HepG2 (cell line): ENCODE measurements at regions not wholly inside any gene's neighbourhood (a gene's known extent, or its start where the extent isn't known, plus 50 kb on each side); places are given as distances from the start of the nearest gene placed in this dataset.

Source experiments
- ATF2 ChIP-seq: sonication (generic); formaldehyde crosslinking; IDR thresholded peaks from 2 replicates; pipeline ENCODE4 v1.4.0; 2020; ENCODE audit warnings: missing genetic modification reagents
- BATF2 ChIP-seq: sonication (generic); formaldehyde crosslinking; IDR thresholded peaks from 2 replicates; pipeline ENCODE4 v1.8.0; 2022; ENCODE audit warnings: mild to moderate bottlenecking, missing genetic modification reagents, moderate library complexity
- ERF ChIP-seq: IDR thresholded peaks from 2 replicates; pipeline ENCODE4 v1.6.1; 2018; ENCODE audit warnings: missing biosample characterization, missing genetic modification reagents
- FOXA3 ChIP-seq: IDR thresholded peaks from 2 replicates; pipeline ENCODE4 v1.6.1; 2016; ENCODE audit warnings: missing genetic modification reagents, missing compliant biosample characterization
- GPN1 ChIP-seq: sonication (generic); formaldehyde crosslinking; IDR thresholded peaks from 2 replicates; pipeline ENCODE4 v1.5.1; 2020; ENCODE audit warnings: missing genetic modification reagents, borderline replicate concordance
- NFKB2 ChIP-seq: sonication (generic); formaldehyde crosslinking; IDR thresholded peaks from 2 replicates; pipeline ENCODE4 v1.4.0; 2020; ENCODE audit warnings: missing genetic modification reagents, borderline replicate concordance
- PCBP1 ChIP-seq: fragments of 200-400 bp; formaldehyde crosslinking; IDR thresholded peaks from 2 replicates; pipeline ENCODE4 v1.6.1; 2017; ENCODE audit warnings: mild to moderate bottlenecking, low read depth, low read length, borderline replicate concordance
- RXRA ChIP-seq: sonication (generic); formaldehyde crosslinking; IDR thresholded peaks from 2 replicates; pipeline ENCODE4 v1.5.1; 2020; ENCODE audit warnings: missing genetic modification reagents
- SIN3A ChIP-seq: IDR thresholded peaks from 2 replicates; pipeline ENCODE4 v1.6.1; 2011; ENCODE audit warnings: low read depth, mild to moderate bottlenecking, control low read depth, low read length, borderline replicate concordance
- SMAD9 ChIP-seq: sonication (generic); formaldehyde crosslinking; IDR thresholded peaks from 2 replicates; pipeline ENCODE4 v1.5.1; 2020; ENCODE audit warnings: mild to moderate bottlenecking, missing genetic modification reagents
- SNAPC5 ChIP-seq: sonication (generic); formaldehyde crosslinking; IDR thresholded peaks from 2 replicates; pipeline ENCODE4 v1.8.1; 2023; ENCODE audit warnings: mild to moderate bottlenecking, missing genetic modification reagents, borderline replicate concordance
- SOX6 ChIP-seq, 2 experiments: fragments of 450-650 bp in 1 of 2; sonication (generic) in 1 of 2; formaldehyde crosslinking in 1 of 2; IDR thresholded peaks; 2 replicates each; pipeline versions ENCODE4 v1.4.0 to v1.6.1; 2017 to 2020; ENCODE audit warnings: antibody characterized with exemption in 1 of 2, mild to moderate bottlenecking in 1 of 2, missing genetic modification reagents in 1 of 2
- SPEN ChIP-seq: sonication (generic); formaldehyde crosslinking; IDR thresholded peaks from 2 replicates; pipeline ENCODE4 v1.5.1; 2020; ENCODE audit warnings: low read depth, mild to moderate bottlenecking, missing genetic modification reagents
- SRSF9 ChIP-seq: fragments of 200-400 bp; formaldehyde crosslinking; IDR thresholded peaks from 2 replicates; pipeline ENCODE4 v1.6.1; 2018; ENCODE audit warnings: borderline replicate concordance, mild to moderate bottlenecking, low read depth, low read length; ENCODE audit not compliant: insufficient read depth, poor library complexity, severe bottlenecking
- ZNF550 ChIP-seq: sonication (generic); formaldehyde crosslinking; IDR thresholded peaks from 2 replicates; pipeline ENCODE4 v1.4.0; 2020; ENCODE audit warnings: mild to moderate bottlenecking, missing genetic modification reagents, borderline replicate concordance
- ZNF564 ChIP-seq: sonication (generic); formaldehyde crosslinking; IDR thresholded peaks from 2 replicates; pipeline ENCODE4 v1.8.1; 2023; ENCODE audit warnings: mild to moderate bottlenecking, missing genetic modification reagents
- ZNF616 ChIP-seq: sonication (generic); formaldehyde crosslinking; IDR thresholded peaks from 2 replicates; pipeline ENCODE4 v1.5.0; 2020; ENCODE audit warnings: low read depth, mild to moderate bottlenecking, missing genetic modification reagents
- ZNF674 ChIP-seq: sonication (generic); formaldehyde crosslinking; IDR thresholded peaks from 2 replicates; pipeline ENCODE4 v1.5.0; 2020; ENCODE audit warnings: low read depth, mild to moderate bottlenecking, missing genetic modification reagents
- ZNF747 ChIP-seq: sonication (generic); formaldehyde crosslinking; IDR thresholded peaks from 2 replicates; pipeline ENCODE4 v1.8.1; 2023; ENCODE audit warnings: missing genetic modification reagents, mild to moderate bottlenecking, borderline replicate concordance
- ZSCAN29 ChIP-seq: sonication (generic); formaldehyde crosslinking; conservative IDR thresholded peaks from 2 replicates; pipeline ENCODE4 v1.4.0; 2020; ENCODE audit warnings: mild to moderate bottlenecking, missing genetic modification reagents
- TF ChIP-seq, protein P1 (sequence below): sonication (generic); formaldehyde crosslinking; IDR thresholded peaks from 2 replicates; pipeline ENCODE4 v1.8.0; 2022; ENCODE audit warnings: low read depth, missing genetic modification reagents

DNA sequence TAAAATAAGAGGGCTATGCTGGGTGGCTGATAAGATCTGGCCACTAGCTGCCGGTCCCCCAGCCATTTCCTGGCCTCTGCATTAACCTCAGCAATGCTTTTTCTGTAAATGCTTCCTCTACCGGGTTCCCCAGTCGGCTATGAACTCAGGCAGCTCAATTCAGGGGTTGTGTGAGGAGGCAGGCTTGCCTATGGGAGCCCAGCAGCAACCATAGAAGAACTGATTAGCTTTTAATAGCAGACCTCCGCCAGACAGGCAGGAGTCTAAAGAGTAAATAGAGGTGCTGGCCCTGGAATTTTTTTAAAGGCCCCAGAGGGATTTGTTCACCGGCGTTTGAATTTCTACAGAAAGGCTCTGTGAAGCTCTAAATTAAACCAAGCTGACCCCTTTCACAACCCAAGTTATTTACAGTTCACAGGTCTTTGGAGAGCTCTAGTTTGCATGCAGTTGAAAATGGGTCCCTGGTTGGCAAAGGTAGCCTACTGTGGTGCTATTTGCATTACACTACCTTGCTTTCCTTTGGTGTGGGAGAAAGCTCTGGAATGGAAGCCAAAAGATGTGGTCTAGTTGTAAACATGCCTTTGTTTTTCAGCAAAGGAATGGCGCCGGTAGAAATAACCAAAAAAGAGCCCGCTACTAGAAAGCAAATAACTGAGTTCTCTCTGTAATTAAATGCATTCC is 289.7 kb upstream of the SEMA6A start (continued):
- TF ChIP-seq ZNF616 (CRISPR knock-in tag) (no peak), NFKB2 (CRISPR knock-in tag) (no peak), RXRA (CRISPR knock-in tag) (peak; percentile 71; the same call in 1 of the 2 replicates), ZSCAN29 (CRISPR knock-in tag) (peak; percentile 29; the same call in 1 of the 2 replicates), SPEN (CRISPR knock-in tag) (peak; percentile 75), SMAD9 (no peak), FOXA3 (CRISPR knock-in tag) (peak; percentile 92), SNAPC5 (CRISPR knock-in tag) (no peak), ZNF564 (CRISPR knock-in tag) (peak; percentile 49; the same call in 1 of the 2 replicates), ZNF550 (no peak), SIN3A (no peak), ERF (no peak; the same call in 1 of the 2 replicates), ZNF747 (CRISPR knock-in tag) (no peak), ZNF674 (no peak), ATF2 (CRISPR knock-in tag) (peak; percentile 41; the same call in 1 of the 2 replicates), BATF2 (CRISPR knock-in tag) (no peak), SOX6 (IDR thresholded peaks at IDR 0.05) (no peak), SOX6 (CRISPR knock-in tag; IDR thresholded peaks at IDR 0.05) (peak; percentile 89), SRSF9 (no peak), PCBP1 (no peak), GPN1 (CRISPR knock-in tag) (no peak)
- TF ChIP-seq, protein P1, sequence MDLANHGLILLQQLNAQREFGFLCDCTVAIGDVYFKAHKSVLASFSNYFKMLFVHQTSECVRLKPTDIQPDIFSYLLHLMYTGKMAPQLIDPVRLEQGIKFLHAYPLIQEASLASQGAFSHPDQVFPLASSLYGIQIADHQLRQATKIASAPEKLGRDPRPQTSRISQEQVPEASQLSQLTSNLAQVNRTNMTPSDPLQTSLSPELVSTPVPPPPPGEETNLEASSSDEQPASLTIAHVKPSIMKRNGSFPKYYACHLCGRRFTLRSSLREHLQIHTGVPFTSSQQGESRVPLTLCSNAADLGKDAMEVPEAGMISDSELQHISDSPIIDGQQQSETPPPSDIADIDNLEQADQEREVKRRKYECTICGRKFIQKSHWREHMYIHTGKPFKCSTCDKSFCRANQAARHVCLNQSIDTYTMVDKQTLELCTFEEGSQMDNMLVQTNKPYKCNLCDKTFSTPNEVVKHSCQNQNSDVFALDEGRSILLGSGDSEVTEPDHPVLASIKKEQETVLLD, result no peak
